IPS-11a (cell line): ENCODE measurements at regions not wholly inside any gene's neighbourhood (a gene's known extent, or its start where the extent isn't known, plus 50 kb on each side); places are given as distances from the start of the nearest gene placed in this dataset.
"Not testable (repeated sequence)": the region's sequence is repeated elsewhere in the genome, so short reads cannot be mapped to it uniquely, and the experiment has no call there.

ENCODE experiments used
- H3K4me3 ChIP-seq: one replicate; pipeline ENCODE4 v1.5.1; 2013; ENCODE audit warnings: low read depth, low read length, control low read depth

DNA sequence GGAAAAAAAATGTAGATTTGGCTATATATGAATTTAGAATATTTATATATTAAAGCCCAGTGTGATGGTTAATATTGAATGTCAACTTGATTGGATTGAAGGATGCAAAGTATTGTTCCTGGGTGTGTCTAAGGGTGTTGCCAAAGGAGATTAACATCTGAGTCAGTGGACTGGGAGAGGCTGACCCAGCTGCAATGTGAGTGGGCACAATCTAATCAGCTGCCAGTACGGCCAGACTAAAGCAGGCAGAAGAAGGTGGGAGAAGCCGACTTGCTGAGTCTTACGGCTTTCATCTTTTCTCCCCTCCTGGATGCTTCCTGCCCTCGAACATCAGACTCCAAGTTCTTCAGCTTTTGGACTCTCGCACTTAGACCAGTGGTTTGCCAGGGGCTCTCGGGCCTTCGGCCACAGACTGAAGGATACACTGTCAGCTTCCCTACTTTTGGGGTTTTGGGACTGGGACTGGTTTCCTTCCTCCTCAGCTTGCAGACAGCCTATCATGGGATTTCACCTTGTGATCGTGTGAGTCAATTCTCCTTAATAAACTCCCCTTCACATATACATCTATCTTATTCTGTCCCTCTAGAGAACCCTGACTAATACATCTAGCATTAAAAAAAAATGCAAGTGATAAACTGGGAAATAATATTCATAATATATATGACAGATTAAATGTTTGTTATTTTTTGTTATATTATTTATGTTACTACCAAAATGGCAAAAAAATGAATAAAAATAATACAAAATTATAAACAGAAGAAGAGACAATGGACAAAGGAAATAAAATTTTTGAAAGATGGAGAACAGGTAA is 122.4 kb downstream of the DLEU7 start:
- no peak overlapping the region for H3K4me3 ChIP-seq

DNA sequence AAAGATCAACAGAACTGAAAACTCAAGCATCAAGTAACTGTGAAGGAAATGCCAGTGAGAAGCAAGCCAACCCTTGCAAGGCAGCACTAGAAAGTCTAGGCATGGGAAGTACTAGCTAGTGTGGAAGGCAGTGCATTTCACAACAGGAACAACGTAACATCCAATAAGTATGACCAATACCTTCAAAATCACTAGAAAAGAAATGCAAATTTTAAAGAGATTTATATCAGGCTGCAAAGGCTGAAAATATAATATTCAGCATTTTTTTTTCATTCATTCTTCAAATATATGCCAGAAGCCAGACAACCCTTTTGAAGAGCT is 121.9 kb downstream of the DLEU7 start:
- no peak overlapping the region for H3K4me3 ChIP-seq

DNA sequence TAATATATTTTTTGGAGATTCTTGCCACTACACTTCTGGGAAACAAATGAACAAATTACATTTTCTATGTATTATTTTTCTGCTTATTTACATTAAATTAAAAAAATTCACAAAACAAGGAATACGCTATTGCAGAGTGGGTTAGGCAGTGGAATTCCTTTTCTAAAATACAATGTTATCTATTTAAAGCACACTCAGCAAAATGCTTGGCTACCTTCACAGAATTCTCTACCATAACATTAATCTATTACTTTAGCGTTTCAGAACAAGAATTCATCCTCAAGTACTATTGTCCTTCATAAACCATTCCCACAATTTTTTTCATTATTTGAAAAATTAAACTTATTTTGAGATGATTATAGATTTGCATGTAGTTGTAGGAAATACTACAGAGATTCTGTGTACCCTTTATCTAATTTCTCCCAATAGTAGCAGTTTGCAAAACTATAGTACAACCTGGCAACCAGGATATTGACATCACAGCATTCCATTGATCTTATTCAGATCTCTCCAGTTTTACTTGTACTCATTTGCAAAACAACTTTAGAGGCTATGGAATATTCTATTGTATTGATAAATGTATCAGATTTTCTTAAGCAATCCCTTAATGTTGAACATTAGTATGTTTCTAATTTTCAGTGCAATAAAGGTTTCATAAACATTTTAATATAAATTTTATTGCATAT is 120.9 kb downstream of the DLEU7 start:
- H3K4me3 ChIP-seq = no peak overlapping the region

DNA sequence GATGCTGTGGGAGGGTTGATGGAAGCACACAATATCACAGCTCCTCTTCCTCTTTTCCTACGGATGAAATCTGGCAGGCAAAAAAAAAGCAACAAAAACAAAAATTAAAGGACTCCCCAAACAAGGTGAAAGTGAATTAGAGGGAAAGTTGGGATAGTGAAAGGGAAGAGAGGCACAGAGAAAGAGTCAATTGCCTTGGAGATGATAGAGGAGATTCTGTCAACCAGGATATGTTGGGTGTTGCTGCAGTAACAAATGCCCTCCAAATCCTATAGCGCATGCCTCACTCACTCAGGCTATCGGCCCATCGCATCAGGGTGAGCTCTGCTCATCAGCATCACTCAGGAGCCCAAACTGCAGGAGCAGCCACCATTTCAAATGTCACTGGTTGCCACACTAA is 119.1 kb downstream of the DLEU7 start:
- no peak overlapping the region for H3K4me3 ChIP-seq

DNA sequence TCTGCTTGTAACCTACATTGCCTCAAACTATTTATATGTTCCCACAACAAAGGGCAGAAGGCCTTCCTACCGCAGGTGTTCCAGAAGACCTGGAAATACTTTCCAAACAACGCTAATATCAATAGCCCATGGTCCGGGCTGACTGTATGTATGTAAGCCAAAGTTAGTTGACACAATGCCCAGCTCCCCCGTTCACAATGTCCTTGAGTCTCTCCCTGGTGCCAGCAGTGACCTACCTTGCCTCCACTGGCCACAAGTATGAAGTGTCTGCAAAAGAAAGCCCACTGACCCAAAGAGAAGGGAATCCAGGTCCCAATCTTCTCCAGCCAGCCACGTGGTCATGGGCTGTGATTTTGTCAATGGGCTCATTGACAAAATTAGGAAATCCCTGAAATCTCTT is 118.6 kb downstream of the DLEU7 start:
- no peak overlapping the region for H3K4me3 ChIP-seq

DNA sequence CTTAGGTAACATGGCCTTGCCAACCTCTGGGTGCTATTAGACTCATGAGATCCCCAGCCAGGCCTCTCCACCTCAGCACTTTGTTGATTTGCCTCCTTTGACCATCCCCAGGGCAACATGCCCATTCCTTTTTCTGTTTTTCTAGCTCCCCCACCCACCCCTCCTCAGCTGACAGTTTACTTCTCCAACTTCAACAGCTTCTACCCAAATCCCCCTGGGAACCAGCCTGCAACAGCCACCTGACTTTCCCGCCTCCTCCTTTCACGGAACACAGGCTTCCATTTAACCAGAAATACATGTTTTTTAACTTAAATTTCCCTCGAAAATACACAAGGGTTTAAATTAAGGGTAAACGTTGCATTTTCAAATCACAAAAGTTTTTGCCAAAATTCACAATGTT is 117.3 kb downstream of the DLEU7 start:
- no peak overlapping the region for H3K4me3 ChIP-seq

DNA sequence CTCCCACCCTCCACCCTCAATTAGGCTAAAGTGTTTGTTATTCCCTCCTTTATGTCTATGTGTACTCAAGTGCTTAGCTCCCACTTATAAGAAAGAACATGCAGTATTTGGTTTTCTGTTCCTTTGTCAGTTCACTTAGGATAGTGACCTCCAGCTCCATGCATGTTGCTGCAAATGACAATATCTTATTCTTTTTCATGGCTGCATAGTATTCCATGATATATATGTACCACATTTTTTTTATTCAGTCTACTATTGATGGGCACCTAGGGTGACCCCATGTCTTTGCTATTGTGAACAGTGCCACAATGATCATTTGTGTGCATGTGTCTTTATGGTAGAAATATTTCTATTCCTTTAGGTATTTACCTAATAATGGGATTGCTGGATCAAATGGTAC is 114.3 kb downstream of the DLEU7 start:
- H3K4me3 ChIP-seq = no peak overlapping the region

DNA sequence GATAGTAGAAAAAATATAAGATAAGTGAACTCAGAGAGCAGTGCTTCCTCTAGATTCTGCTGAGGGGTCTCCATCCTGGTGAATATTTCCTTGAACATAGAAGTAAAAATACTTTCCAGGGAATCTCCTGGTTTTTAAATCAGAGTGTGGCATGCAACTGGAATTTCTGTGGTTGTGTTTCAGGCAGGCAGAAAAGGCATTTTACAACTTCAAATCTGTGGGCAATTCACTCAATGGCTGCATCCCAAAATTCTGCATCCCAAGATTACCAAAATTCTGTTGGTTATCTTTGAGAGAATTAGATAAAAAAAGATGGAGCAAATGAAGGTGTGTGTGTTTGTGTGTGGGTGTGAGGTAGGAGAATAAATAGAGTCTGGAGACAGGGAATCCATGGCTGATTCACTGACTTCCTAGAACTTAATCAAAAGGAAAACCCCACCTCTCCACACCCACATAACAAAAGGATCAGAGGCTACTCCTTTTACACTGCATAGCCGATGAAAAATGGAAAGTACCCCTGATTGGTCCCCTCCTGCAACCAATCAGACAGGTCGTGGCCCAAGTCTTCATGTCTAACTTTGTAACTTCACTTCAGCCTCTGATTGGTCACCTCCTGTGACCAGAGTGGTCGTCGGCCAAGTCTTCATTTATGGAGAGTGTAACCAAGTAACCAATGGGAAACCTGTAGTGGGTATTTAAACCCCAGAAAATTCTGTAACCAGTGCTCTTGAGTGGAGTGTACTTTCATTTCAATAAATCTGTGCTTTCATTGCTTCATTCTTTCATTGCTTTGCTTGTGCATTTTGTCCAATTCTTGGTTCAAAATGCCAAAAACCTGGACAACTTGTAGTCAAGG is 112.8 kb downstream of the DLEU7 start:
- no peak overlapping the region for H3K4me3 ChIP-seq

DNA sequence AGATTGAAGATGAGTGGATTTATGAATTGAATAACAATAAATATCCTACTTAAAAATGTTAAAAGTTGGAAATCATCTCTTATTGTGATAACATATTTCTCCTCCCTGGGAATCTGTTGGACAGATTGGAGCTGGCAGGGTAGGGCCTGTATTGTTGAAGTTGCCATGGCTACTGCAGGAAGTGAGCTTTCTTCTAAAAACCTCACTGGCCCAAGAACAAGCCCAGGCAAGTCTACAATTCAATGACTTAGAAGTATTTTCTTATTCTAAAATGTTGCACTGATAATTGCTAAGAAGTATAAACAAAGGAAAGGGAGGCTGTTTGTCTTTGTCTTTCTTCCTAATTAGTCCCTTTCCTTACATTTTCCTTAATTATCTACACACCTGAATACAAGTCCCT is 112.1 kb downstream of the DLEU7 start:
- no peak overlapping the region for H3K4me3 ChIP-seq

DNA sequence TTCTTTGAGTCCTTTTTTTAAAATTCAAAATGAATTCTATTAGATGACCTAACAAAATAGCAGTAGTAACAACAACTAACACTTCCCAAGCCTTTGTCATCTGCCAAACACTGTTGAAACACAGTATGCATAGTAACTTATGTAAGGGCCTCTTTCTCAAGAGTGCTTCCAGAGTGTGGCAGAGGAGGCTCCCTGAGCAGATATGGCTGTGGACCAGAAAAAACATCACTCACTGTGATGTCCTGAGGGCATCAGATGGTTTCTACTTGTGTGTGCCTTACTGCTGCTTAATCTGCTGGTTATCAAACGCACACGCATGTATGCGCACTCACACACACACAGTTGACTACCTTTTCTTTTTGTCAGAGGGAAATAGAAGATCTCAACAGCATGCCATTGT is 110.8 kb downstream of the DLEU7 start:
- no peak overlapping the region for H3K4me3 ChIP-seq

DNA sequence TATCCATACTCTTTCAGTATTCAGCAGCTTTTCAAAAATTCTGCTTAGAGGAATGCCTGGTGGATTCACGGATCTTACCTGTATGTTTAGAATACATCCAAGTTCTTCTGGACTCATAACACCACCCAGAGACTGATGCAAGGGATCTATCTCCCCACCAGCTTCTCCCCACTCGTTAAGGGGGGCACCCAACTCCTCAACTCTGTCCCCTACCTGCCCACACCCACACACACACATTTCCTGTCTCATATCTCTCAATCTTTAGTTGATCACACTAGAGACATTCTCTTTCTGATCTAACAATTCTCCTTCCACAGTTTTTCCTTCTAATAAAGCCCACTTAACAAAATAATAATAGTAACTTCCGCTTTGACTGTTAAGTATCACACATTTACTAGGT is 110.1 kb downstream of the DLEU7 start:
- no peak overlapping the region for H3K4me3 ChIP-seq

DNA sequence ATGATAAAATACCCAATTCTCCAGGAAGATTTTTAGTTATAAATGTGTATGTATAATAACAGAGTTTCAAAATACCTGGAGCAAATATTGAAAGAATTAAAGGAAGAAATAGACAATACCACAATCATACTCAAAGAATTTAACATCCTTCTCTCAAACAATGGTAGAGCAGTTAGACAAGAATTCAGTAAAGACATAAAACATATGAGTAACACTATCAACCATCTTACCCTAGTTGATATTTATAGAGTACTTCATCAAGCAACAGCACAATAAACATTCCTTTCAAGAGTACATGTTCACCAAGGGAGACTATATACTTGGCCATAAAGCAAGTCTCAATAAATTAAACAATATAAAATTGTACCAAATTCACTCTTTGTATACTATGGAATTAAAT is 108.4 kb downstream of the DLEU7 start:
- H3K4me3 ChIP-seq = no peak overlapping the region

DNA sequence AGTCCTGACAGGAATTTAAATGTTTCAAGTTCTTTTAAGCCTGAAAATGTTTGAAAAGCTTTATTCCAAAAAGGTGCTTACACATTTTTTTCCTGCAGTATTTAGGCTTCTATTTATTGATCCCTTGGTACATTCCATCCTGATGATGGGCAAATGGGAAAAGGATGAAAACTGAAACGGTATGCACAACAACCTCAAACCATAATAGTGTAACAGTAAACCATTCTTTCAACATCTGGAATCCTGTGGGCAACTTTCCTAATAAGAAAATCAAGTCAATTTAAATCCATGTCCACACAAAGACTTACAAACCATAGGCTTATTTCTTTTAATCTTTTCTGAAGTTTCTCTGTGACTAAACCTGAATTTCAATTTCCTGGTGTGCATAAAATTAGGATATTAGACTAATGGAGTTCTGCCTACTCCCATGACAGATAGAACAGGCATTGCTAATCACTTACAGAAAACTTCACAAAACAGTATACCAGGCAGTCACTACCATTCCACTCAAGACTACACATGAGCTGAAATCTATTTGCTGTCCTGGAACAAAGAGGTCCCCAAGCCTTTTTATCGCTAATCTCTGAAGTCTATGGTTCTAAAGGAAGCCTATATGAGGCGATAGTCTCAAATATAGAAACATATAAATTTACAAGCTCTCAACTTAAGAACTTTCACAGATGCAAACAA is 103.3 kb downstream of the DLEU7 start:
- no peak overlapping the region for H3K4me3 ChIP-seq

DNA sequence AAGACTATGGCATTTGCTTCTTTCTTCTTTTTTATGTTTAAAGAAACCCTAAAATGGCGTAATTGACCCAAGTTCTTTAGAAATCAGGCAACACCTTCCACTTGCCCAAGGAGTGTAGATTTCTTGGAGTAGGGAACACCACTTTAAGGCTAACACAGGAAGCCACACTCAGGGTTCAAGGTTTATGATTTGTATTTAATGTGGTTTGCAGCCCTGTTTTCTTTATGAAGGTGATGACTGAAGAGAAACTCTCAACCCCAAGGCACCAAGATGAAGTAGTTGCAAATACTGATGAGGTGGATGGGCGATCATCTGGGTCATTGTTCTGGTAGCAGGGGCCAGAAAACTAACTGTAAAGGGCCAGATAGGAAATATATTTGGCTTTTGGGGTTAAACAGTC is 101.1 kb downstream of the DLEU7 start:
- no peak overlapping the region for H3K4me3 ChIP-seq

DNA sequence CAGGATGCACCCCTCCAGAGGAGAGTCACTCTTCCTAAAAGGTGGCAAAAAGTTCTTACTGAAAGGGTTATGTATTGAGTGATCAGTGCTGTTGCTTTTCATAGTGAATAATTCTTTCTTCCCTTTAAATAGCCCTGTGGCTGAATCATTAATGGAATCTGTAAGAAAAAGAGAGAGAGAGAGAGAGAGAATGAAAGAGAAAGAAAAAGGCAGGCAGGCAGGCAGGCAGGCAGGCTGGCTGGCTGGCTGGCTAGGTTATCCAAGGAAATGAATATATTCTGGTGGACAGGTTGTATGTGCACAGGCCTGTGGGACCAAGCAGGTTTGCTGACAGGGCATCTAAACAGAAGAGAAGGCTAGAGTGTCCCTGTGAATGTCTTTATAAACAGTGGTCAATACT is 100.5 kb downstream of the DLEU7 start:
- no peak overlapping the region for H3K4me3 ChIP-seq

DNA sequence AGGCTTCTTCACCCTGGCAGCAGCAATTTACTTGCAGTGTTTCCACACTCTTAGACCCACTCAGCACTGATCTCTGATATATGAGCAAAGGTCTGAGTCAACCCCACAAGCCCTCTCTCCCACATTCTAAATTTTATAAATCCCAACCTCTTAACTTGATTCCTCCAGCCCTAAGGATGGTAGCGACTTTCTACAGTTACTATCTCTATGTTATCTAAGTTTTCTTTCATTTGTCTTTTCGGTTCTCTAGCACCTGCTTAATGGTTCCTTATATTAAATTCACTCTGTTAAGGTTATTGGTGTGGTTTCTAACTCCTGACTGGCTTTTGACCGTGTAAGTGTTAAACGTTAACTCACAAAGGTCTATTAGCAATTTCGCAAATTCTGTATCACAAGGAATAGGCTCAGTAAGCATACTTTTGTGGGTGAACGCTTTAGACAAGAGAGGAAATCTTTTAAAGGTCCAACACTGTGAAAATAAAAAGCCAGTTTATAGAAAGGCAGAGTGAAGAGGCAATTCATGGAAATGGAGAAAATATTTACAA is 99.3 kb downstream of the DLEU7 start:
- no peak overlapping the region for H3K4me3 ChIP-seq

DNA sequence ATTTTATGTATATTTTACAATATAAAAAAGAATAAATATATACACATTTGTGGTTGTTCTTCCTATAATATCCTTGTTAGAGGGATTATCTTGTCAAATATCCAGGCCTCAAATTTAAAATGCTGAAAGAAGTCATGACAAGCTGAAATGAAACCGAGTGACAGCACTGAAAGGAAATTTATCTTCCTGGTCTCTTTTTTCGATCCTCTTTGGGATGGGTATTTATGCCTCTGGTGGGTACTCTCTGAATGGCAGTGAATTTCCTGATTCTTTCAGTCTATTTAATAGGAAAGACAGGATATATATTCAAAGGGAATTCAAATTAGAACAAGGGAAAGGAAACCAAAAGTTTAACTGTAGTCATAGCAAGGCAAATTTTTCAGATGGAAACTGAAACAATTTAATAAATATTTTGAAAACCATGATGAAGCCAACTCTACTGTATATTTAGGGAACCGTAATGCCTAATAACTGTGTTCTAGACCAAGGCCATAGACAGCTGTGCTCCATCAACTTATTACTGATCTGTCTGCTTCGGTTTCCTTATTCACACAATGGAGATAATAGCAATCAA is 97.9 kb downstream of the DLEU7 start:
- no peak overlapping the region for H3K4me3 ChIP-seq

DNA sequence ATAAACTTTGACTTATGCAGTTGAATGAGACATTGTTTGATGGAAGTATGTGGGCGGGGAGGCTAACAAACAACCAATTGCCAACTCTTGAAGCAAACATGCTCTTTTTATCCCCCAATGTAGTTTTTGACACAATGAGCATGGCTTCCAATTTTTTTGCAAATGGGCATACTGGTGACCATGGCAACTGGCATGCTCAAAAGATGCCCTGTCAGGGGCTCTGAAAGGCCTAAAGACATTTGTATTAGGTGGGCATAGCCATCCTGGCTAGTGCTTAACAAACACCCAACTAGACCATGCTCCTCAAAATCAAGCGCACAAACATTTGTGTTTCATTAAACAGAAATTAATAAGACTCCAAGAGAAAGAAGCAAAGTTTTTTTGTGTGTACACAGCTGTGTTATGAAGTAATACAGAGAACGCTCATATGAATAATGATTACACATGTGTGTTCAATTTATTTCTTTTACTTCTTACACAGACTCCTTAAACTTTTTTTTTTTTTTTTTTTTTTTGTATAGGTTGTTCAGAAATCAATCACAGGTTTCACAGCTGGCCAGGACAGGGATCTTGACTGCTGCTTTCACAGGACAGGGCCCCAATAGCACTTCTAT is 95.6 kb downstream of the DLEU7 start:
- no peak overlapping the region for H3K4me3 ChIP-seq

DNA sequence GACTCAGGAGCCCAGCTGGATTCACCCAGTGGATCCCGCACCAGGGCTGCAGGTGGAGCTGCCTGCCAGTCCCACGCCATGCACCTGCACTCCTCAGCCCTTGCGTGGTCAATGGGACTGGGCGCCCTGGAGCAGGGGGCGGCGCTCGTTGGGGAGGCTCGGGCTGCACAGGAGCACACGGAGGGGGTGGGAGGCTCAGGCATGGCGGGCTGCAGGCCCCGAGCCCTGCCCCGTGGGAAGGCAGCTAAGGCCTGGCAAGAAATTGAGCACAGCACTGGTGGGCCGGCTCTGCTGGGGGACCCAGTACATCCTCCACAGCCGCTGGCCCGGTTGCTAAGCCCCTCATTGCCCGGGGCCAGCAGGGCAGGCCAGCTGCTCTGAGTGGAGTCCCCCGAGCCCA is 90.3 kb downstream of the DLEU7 start:
- not testable (repeated sequence) for H3K4me3 ChIP-seq
